ENCODE measurements at regions not wholly inside any gene's neighbourhood (a gene's known extent, or its start where the extent isn't known, plus 50 kb on each side); places are given as distances from the start of the nearest gene placed in this dataset.

GRCh38 chr5:143534761-143535154, 131.3 kb upstream of the NR3C1 start (continued):
- no peak for TF ChIP-seq RFXAP (CRISPR knock-in tag; IDR thresholded peaks at IDR 0.05; ENCODE audit: borderline replicate concordance)
- TF ChIP-seq JUN (CRISPR knock-in tag; IDR thresholded peaks at IDR 0.05): no peak
- no peak for TF ChIP-seq ZNF468 (CRISPR knock-in tag; IDR thresholded peaks at IDR 0.05)
- TF ChIP-seq ZKSCAN1 (IDR thresholded peaks at IDR 0.05; ENCODE audit: low read length): no peak
- TF ChIP-seq NR2C2 (CRISPR knock-in tag; IDR thresholded peaks at IDR 0.05; ENCODE audit: borderline replicate concordance): no peak
- TF ChIP-seq NFE2L2 (IDR thresholded peaks at IDR 0.05; ENCODE audit: low read length): no peak

DNA sequence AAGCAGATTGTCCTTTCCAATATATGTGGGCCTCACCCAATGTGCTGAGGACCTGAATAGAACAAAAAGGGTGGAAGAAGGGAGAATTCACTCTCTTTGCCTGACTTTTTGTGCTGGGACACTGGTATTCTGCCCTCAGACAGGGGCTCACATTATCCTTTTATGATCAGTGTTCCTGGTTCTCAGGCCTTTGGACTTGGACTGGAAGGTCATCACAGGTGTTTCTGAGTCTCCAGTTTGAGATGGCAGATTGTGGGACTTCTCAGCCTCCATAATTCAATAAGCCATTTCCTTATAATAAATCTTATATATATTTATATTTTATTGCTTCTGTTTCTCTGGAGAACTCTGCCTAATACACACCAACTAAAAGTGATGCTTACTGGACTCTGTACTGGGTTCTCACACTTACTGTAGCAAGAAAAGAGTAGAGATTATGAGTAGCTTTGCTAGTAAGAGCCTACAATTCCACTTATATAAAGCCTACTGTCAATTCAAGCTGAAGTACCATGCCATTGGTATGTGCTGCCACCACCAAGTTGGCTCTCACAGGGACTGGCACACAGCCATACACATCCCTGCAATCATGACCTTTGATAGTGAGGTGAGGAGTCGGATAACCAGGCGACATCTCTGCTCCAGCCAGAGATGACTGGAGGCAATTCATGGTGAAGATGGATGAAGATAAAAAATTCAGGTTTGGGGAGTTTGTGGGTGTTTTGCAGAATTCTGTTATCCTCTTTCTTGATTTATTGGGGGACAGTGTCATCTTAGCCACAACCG, 130.7 kb upstream of the NR3C1 start:
- ChIA-PET POLR2A (no interaction called here), CTCF (ENCODE audit: low intra/inter-chr PET ratio, low total read pairs) (no interaction called here)
- H3K79me2 ChIP-seq (ENCODE audit: insufficient read depth, low read length): no peaks in the 10 kb centered on the region
- no peaks in the 10 kb centered on the region for H3K27me3 ChIP-seq (ENCODE audit: control insufficient read depth in 1 of 2, insufficient read depth in 2 of 2, low read length in 2 of 2)
- H3K27ac ChIP-seq (ENCODE audit: extremely low read length, insufficient read depth, low read length): no peak overlapping the region
- ATAC-seq (no peak), DNase-seq (ENCODE audit: low spot score) (no peak), FAIRE-seq (no peak)
- H2AFZ ChIP-seq (ENCODE audit: low read length): no peak overlapping the region
- TF ChIP-seq GATAD2A (CRISPR knock-in tag; IDR thresholded peaks at IDR 0.05) (no peak), MNT (IDR thresholded peaks at IDR 0.05) (no peak), DR1 (CRISPR knock-in tag; IDR thresholded peaks at IDR 0.05) (no peak), ZNF446 (CRISPR knock-in tag; IDR thresholded peaks at IDR 0.05) (no peak), YEATS2 (CRISPR knock-in tag; IDR thresholded peaks at IDR 0.05; ENCODE audit: borderline replicate concordance) (no peak)
- intact Hi-C loops (cut with micrococcal nuclease; ENCODE audit: unreplicated experiment) (no loop called here), in situ Hi-C loops (cut with HindIII; ENCODE audit: extremely low pct_ligation_motif_present, low pct_unique_long_range_greater_than_20kb) (no loop called here)
- peaks cover 4% of the 10 kb centered on the region; the same call in 1 of the 2 replicates for H3K9me3 ChIP-seq (ENCODE audit: low read length)
- 85% methylated on average over 3 of the region's 3 CpGs for WGBS (ENCODE audit: low lambda C conversion rate)
- H3K4me2 ChIP-seq (ENCODE audit: low read depth, low read length): no peak overlapping the region
- H3K9ac ChIP-seq (ENCODE audit: insufficient read depth, low read depth, low read length): no peak overlapping the region
- peaks cover 9% of the 10 kb centered on the region; the same call in 1 of the 2 replicates for H3K4me1 ChIP-seq (ENCODE audit: insufficient read depth, low read length)
- no peaks in the 10 kb centered on the region for H4K20me1 ChIP-seq (ENCODE audit: insufficient read depth, low read length)
- no peaks in the 10 kb centered on the region for H3K36me3 ChIP-seq (replicated peaks in 1 of 2; ENCODE audit: control insufficient read depth in 1 of 2, insufficient read depth in 2 of 2, low read length in 2 of 2)
- H3K4me3 ChIP-seq (replicated peaks in 1 of 3; ENCODE audit: insufficient read depth in 1 of 3, low read depth in 2 of 3, low read length in 3 of 3): no peak overlapping the region
- no TSS peak for BruUV-seq (replicated peaks)

Measured in HepG2 (cell line).